ENCODE measurements at regions not wholly inside any gene's neighbourhood (a gene's known extent, or its start where the extent isn't known, plus 50 kb on each side); places are given as distances from the start of the nearest gene placed in this dataset.

DNA sequence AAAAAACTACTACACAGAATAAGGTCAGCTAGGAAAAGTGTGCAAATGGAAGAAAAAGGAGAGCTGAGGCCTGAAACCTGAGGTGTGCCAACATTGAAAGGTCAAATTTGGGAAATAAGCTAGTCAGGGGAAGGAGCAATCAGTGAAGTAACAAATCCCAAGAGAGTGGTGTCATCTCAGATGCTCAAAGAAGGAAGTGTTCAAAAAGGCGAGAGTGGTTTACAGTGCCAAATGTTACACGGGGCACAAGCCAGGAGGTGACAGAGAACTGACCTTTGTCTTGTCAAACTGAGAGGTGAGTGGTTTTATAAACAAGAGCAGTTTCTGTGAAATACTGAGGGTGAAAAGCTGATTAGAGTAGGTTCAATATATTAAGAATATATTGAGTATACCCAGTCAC is 83.0 kb upstream of the TCF21 start:
- TF ChIP-seq, protein P1, sequence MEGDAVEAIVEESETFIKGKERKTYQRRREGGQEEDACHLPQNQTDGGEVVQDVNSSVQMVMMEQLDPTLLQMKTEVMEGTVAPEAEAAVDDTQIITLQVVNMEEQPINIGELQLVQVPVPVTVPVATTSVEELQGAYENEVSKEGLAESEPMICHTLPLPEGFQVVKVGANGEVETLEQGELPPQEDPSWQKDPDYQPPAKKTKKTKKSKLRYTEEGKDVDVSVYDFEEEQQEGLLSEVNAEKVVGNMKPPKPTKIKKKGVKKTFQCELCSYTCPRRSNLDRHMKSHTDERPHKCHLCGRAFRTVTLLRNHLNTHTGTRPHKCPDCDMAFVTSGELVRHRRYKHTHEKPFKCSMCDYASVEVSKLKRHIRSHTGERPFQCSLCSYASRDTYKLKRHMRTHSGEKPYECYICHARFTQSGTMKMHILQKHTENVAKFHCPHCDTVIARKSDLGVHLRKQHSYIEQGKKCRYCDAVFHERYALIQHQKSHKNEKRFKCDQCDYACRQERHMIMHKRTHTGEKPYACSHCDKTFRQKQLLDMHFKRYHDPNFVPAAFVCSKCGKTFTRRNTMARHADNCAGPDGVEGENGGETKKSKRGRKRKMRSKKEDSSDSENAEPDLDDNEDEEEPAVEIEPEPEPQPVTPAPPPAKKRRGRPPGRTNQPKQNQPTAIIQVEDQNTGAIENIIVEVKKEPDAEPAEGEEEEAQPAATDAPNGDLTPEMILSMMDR (conservative IDR thresholded peaks at IDR 0.05 in 1 of 2, IDR thresholded peaks at IDR 0.05 in 1 of 2; ENCODE audit: low read depth in 1 of 2, low read length in 2 of 2), result no peak
- no peak for TF ChIP-seq EZH2 (IDR thresholded peaks at IDR 0.05; ENCODE audit: low read length, missing control alignments)

Data from fibroblast of lung (primary cell).